ENCODE measurements at regions not wholly inside any gene's neighbourhood (a gene's known extent, or its start where the extent isn't known, plus 50 kb on each side); places are given as distances from the start of the nearest gene placed in this dataset.

DNA sequence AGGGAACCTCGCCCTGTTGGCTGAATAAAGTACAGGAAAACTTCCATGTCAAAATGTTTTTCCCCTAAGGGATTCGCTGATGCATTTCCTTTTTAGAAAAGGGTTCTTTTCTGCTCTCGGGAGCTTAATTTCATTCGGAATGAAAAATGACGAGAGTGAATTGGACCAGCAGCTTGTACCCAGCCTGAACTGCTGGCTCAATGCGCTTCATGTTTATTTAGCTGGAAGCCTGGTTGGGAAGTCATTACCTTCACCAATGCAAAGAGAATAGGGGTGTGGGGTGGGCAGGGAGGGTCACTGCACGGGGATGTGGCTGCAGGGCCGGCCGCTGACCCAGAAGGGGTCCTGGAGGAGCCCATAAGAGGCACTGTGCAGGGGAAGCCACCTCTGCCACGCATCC, 207.7 kb downstream of the ENGASE start:
- TF ChIP-seq, protein P1, sequence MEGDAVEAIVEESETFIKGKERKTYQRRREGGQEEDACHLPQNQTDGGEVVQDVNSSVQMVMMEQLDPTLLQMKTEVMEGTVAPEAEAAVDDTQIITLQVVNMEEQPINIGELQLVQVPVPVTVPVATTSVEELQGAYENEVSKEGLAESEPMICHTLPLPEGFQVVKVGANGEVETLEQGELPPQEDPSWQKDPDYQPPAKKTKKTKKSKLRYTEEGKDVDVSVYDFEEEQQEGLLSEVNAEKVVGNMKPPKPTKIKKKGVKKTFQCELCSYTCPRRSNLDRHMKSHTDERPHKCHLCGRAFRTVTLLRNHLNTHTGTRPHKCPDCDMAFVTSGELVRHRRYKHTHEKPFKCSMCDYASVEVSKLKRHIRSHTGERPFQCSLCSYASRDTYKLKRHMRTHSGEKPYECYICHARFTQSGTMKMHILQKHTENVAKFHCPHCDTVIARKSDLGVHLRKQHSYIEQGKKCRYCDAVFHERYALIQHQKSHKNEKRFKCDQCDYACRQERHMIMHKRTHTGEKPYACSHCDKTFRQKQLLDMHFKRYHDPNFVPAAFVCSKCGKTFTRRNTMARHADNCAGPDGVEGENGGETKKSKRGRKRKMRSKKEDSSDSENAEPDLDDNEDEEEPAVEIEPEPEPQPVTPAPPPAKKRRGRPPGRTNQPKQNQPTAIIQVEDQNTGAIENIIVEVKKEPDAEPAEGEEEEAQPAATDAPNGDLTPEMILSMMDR (IDR thresholded peaks at IDR 0.05) = no peak
- no peak for DNase-seq (ENCODE audit: low spot score)
- ATAC-seq (ENCODE audit: low FRiP score) = no peak

GRCh38 chr17:79281803-79282202, 207.2 kb downstream of the ENGASE start:
- ATAC-seq (ENCODE audit: low FRiP score) (no peak), DNase-seq (ENCODE audit: low spot score) (no peak)
- TF ChIP-seq, protein P1 (IDR thresholded peaks at IDR 0.05) = no peak

GRCh38 chr17:79280866-79281572, 206.4 kb downstream of the ENGASE start:
- no peak for DNase-seq (ENCODE audit: low spot score)
- ATAC-seq (ENCODE audit: low FRiP score) = no peak
- TF ChIP-seq, protein P1 (IDR thresholded peaks at IDR 0.05) = no peak

GRCh38 chr17:79280010-79280409, 205.4 kb downstream of the ENGASE start:
- TF ChIP-seq, protein P1 (IDR thresholded peaks at IDR 0.05) = no peak
- ATAC-seq (ENCODE audit: low FRiP score) = no peak
- DNase-seq (ENCODE audit: low spot score) = no peak

- ATAC-seq (ENCODE audit: low FRiP score) = no peak
- TF ChIP-seq, protein P1 (IDR thresholded peaks at IDR 0.05) = no peak
- DNase-seq (ENCODE audit: low spot score) = no peak
These were observed 204.7 kb downstream of the ENGASE start for GRCh38 chr17:79279320-79279719.

DNA sequence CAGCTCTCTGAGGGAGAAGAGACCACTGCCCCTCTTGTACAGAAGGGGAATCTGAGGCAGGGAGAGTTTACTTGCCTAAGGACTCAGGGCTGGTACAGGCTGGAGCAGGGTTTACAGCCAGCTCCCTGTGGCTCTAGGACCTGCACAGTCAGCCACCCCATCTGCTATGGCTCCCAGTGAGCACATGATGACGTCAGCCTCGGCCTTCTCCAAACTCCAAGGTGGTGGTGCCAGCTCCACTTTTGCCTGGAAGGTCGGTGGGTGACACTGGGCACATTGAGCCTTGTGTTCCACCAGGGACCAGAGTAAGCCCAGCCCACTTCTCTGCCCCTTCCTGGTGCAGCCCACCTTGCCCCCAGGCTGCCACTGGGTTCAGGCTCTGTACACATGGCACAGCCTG, 202.2 kb downstream of the ENGASE start:
- ATAC-seq (ENCODE audit: low FRiP score) (no peak), DNase-seq (ENCODE audit: low spot score) (no peak)
- TF ChIP-seq, protein P1 (IDR thresholded peaks at IDR 0.05) = no peak

- no peak for ATAC-seq (ENCODE audit: low FRiP score)
- no peak for DNase-seq (ENCODE audit: low spot score)
- TF ChIP-seq, protein P1 (IDR thresholded peaks at IDR 0.05) = no peak
These were observed 199.0 kb downstream of the ENGASE start for GRCh38 chr17:79273660-79274059.
